ENCODE measurements at regions not wholly inside any gene's neighbourhood (a gene's known extent, or its start where the extent isn't known, plus 50 kb on each side); places are given as distances from the start of the nearest gene placed in this dataset.
A peak's percentile ranks its signal among the peaks of the same experiment; 100 is the strongest.

DNA sequence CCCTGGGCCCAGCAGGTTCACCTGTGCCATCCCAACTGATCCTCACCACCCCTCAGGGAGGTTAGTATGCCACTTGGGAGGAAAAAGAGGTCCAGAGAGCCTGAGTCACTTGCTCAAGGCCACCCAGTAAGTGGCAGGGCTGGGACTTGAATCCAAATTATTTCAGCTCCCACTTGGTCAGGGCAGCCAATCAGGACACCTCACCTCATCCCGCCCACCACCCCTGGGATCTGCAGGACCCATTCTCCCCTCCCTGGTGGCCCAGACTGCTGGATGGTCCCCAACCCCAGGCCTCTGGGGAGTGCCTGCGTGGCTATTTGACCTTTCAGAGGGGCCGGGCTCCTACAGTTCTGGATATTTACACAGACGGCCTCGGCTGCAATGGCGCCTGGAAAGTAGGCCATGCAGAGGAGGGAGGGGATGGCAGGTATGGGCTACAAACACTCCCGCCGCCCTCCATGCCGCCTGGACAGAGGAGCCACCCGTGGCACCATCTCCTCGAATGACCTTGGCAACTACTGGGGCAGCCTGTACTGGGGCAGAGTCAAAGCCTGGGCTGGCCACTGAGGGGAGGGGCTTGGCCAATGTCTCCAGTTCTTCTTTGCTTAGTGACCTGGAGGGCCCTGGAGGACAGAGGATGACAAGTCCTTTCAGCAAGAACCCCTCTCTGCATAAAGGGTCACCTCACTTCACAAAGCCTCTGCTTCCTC lies 153.6 kb upstream of the LINGO1 start:
- no peak overlapping the region for H3K4me3 ChIP-seq (ENCODE audit: low read depth, low read length)
- H3K9me3 ChIP-seq (ENCODE audit: control insufficient read depth, insufficient read depth, low read depth, low read length): no peaks in the 10 kb centered on the region
- TF ChIP-seq SP2 (tag by site-specific recombination; IDR thresholded peaks at IDR 0.05) (no peak), ZNF121 (tag by site-specific recombination; IDR thresholded peaks at IDR 0.05) (no peak), GLI4 (tag by site-specific recombination; IDR thresholded peaks at IDR 0.05) (no peak), ZNF248 (tag by site-specific recombination; IDR thresholded peaks at IDR 0.05) (no peak), ZNF404 (tag by site-specific recombination; IDR thresholded peaks at IDR 0.05) (no peak)
- no peaks in the 10 kb centered on the region for H3K36me3 ChIP-seq (ENCODE audit: control insufficient read depth in 2 of 2, insufficient read depth in 1 of 2, low read length in 2 of 2)
- ChIA-PET POLR2A (interaction anchor here (0.6 kb wide), 1 partner anchor 71 kb away, joined by 3 read pairs; no protein-coding TSS in a partner anchor), CTCF (interaction anchor here (0.5 to 4.6 kb wide), 4 partner anchors 11 to 152 kb away, joined by 3 to 18 read pairs (median 10); no protein-coding TSS in a partner anchor)
- no peaks in the 10 kb centered on the region for H3K4me1 ChIP-seq (ENCODE audit: control insufficient read depth, insufficient read depth, low read length)
- no peak overlapping the region for H3K27ac ChIP-seq (ENCODE audit: extremely low read depth, low read depth, low read length)

DNA sequence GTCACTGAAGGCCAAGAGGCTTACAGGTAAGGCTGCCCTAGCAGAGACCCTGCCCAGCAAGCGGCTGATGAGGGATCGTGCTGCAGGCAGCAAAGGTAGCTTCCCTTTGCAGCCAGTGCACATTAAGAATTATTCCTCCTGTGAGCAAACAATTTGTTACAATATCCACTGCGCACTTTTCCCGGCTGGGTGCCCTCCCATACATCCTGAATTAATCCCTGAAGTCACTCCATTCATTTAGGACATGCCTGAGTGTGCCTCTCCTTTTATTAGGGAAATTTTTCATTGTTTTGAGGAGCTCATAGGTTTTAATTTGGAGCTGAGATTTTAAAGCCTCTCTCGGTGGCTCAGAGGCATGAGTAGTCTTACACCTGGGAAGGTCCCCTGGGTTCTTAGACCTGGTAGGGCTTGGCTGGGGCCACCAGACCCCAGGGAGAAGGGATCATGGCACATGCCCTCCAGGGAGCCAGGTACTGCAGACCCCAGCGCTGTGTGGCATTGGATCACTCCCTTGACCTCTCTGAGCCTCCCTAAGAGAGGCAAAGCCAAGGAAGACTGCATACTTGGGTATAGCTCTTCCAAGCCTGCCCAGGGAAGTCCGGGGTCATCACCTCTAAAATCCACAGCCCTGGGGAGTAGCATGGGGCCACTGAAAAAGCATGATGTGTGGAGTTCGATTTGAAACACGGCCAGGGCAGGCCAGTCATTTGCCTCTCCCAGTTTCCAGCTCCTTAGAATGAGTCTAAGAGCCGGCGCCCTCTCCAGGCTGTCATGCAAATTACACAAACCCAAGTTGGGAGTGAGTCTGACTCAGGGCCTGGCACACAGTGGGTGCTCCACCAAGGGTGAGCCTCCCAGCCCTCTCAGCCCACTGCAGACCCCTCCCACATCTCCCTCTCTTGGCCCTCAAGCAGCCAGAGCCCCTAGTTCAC lies 151.9 kb upstream of the LINGO1 start:
- Histone ChIP-seq H3K4me1 (ENCODE audit: control insufficient read depth, insufficient read depth, low read length) (no peaks in the 10 kb centered on the region), H3K36me3 (ENCODE audit: control insufficient read depth in 2 of 2, insufficient read depth in 1 of 2, low read length in 2 of 2) (no peaks in the 10 kb centered on the region), H3K27ac (ENCODE audit: extremely low read depth, low read depth, low read length) (no peak overlapping the region), H3K9me3 (ENCODE audit: control insufficient read depth, insufficient read depth, low read depth, low read length) (no peaks in the 10 kb centered on the region), H3K4me3 (ENCODE audit: low read depth, low read length) (no peak overlapping the region)
- CTCF ChIA-PET: interaction anchor here (0.6 to 4.6 kb wide), 27 partner anchors 8 to 1017 kb away, joined by 3 to 18 read pairs (median 4); no protein-coding TSS in a partner anchor
- POLR2A ChIA-PET: no interaction called here
- TF ChIP-seq ZNF768 (tag by site-specific recombination; IDR thresholded peaks at IDR 0.05): peak; percentile 97; the same call in 1 of the 2 replicates
- TF ChIP-seq ZNF416 (tag by site-specific recombination; IDR thresholded peaks at IDR 0.05): no peak
- TF ChIP-seq MZF1 (tag by site-specific recombination; IDR thresholded peaks at IDR 0.05; ENCODE audit: borderline replicate concordance): no peak
- no peak for TF ChIP-seq ZNF174 (tag by site-specific recombination; IDR thresholded peaks at IDR 0.05)
- no peak for TF ChIP-seq ZNF585B (tag by site-specific recombination; IDR thresholded peaks at IDR 0.05)
- TF ChIP-seq ZNF580 (tag by site-specific recombination; IDR thresholded peaks at IDR 0.05): peak; percentile 42; the same call in 1 of the 2 replicates
- TF ChIP-seq ZNF692 (tag by site-specific recombination; IDR thresholded peaks at IDR 0.05): no peak
- TF ChIP-seq SP7 (tag by site-specific recombination; IDR thresholded peaks at IDR 0.05): no peak

- H3K4me1 ChIP-seq (ENCODE audit: control insufficient read depth, insufficient read depth, low read length): no peaks in the 10 kb centered on the region
- no peaks in the 10 kb centered on the region for H3K9me3 ChIP-seq (ENCODE audit: control insufficient read depth, insufficient read depth, low read depth, low read length)
- H3K27ac ChIP-seq (ENCODE audit: extremely low read depth, low read depth, low read length): no peak overlapping the region
- ChIA-PET CTCF (interaction anchor here (0.7 to 4.6 kb wide), 7 partner anchors 33 to 149 kb away, joined by 3 to 18 read pairs (median 8); no protein-coding TSS in a partner anchor), POLR2A (no interaction called here)
- no peaks in the 10 kb centered on the region for H3K36me3 ChIP-seq (ENCODE audit: control insufficient read depth in 2 of 2, insufficient read depth in 1 of 2, low read length in 2 of 2)
- no peak overlapping the region for H3K4me3 ChIP-seq (ENCODE audit: low read depth, low read length)
- TF ChIP-seq ZNF148 (tag by site-specific recombination; IDR thresholded peaks at IDR 0.05; ENCODE audit: borderline replicate concordance): no peak
- no peak for TF ChIP-seq ZNF133 (tag by site-specific recombination; IDR thresholded peaks at IDR 0.05)
- no peak for TF ChIP-seq ZNF24 (tag by site-specific recombination; IDR thresholded peaks at IDR 0.05)
- TF ChIP-seq KLF16 (tag by site-specific recombination; IDR thresholded peaks at IDR 0.05): no peak
- TF ChIP-seq ZBTB48 (tag by site-specific recombination; IDR thresholded peaks at IDR 0.05): no peak
- TF ChIP-seq ZNF169 (tag by site-specific recombination; IDR thresholded peaks at IDR 0.05): no peak
- no peak for TF ChIP-seq ZNF223 (tag by site-specific recombination; IDR thresholded peaks at IDR 0.05)
- TF ChIP-seq IKZF3 (tag by site-specific recombination; IDR thresholded peaks at IDR 0.05): no peak
- TF ChIP-seq ZNF560 (tag by site-specific recombination; IDR thresholded peaks at IDR 0.05; ENCODE audit: borderline replicate concordance): no peak
- no peak for TF ChIP-seq ZFP3 (tag by site-specific recombination; IDR thresholded peaks at IDR 0.05; ENCODE audit: low read depth)
- TF ChIP-seq, protein P1, sequence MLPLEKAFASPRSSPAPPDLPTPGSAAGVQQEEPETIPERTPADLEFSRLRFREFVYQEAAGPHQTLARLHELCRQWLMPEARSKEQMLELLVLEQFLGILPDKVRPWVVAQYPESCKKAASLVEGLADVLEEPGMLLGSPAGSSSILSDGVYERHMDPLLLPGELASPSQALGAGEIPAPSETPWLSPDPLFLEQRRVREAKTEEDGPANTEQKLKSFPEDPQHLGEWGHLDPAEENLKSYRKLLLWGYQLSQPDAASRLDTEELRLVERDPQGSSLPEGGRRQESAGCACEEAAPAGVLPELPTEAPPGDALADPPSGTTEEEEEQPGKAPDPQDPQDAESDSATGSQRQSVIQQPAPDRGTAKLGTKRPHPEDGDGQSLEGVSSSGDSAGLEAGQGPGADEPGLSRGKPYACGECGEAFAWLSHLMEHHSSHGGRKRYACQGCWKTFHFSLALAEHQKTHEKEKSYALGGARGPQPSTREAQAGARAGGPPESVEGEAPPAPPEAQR (tag by site-specific recombination; IDR thresholded peaks at IDR 0.05): no peak
These were observed 150.9 kb upstream of the LINGO1 start for GRCh38 chr15:77783636-77784035.

Measured in HEK293 (cell line).